ENCODE measurements at regions not wholly inside any gene's neighbourhood (a gene's known extent, or its start where the extent isn't known, plus 50 kb on each side); places are given as distances from the start of the nearest gene placed in this dataset.

DNA sequence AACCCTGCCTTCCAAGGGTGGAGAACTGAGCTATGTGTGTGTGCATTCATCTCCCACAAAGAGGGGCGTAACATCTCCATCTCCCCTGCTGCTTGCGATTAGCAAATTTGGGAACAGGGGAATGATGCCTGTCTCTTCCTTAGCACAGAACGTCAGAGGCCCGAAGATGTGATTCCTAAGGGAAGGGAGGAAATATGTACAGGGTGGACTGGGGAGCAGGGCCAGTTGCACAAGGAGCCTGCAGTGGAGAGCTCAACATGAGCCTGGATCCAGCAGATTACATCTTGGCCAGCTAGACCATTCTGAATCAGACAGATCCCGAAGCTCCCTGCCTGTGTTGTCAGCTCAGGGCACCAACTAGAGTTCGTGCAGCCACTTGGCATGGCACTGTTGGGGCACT lies 118.1 kb downstream of the NGF start:
- TF ChIP-seq, protein P1, sequence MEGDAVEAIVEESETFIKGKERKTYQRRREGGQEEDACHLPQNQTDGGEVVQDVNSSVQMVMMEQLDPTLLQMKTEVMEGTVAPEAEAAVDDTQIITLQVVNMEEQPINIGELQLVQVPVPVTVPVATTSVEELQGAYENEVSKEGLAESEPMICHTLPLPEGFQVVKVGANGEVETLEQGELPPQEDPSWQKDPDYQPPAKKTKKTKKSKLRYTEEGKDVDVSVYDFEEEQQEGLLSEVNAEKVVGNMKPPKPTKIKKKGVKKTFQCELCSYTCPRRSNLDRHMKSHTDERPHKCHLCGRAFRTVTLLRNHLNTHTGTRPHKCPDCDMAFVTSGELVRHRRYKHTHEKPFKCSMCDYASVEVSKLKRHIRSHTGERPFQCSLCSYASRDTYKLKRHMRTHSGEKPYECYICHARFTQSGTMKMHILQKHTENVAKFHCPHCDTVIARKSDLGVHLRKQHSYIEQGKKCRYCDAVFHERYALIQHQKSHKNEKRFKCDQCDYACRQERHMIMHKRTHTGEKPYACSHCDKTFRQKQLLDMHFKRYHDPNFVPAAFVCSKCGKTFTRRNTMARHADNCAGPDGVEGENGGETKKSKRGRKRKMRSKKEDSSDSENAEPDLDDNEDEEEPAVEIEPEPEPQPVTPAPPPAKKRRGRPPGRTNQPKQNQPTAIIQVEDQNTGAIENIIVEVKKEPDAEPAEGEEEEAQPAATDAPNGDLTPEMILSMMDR (IDR thresholded peaks at IDR 0.05) = no peak
- TF ChIP-seq POLR2AphosphoS5 (IDR thresholded peaks at IDR 0.05) = no peak

Data from sigmoid colon (tissue), 4 donors.